Kidney (tissue), 13 donors: ENCODE measurements at regions not wholly inside any gene's neighbourhood (a gene's known extent, or its start where the extent isn't known, plus 50 kb on each side); places are given as distances from the start of the nearest gene placed in this dataset.

Source experiments
- DNase-seq, 5 donors: peaks; one replicate each; pipeline ENCODE4 v3.0.0-alpha.2; 2013 to 2020
- FAIRE-seq: peaks from 2 replicates; lab custom pipeline; 2012; peaks lifted over from hg19 to GRCh38; lab: Jason Lieb, UNC
- H3K27ac ChIP-seq, 2 donors: one replicate each; pipeline ENCODE4 v1.7.0; 2013; ENCODE audit warnings: low read depth in 2 of 2, low read length in 2 of 2, inconsistent platforms in 1 of 2
- H3K27me3 ChIP-seq: one replicate; pipeline ENCODE4 v1.7.1; 2013; ENCODE audit warnings: low read length, inconsistent platforms; ENCODE audit not compliant: control insufficient read depth, insufficient read depth
- H3K36me3 ChIP-seq, 3 donors: one replicate each; pipeline versions ENCODE4 v1.7.0 to v1.7.1; 2013; ENCODE audit warnings: low read length in 3 of 3, control low read depth in 1 of 3, inconsistent platforms in 1 of 3; ENCODE audit not compliant: insufficient read depth in 3 of 3, control insufficient read depth in 2 of 3
- H3K4me1 ChIP-seq, 3 donors: one replicate each; pipeline versions ENCODE4 v1.7.0 to v1.7.1; 2013; ENCODE audit warnings: low read length in 3 of 3, inconsistent platforms in 1 of 3, low read depth in 1 of 3; ENCODE audit not compliant: control insufficient read depth in 2 of 3, insufficient read depth in 2 of 3
- H3K4me3 ChIP-seq, 3 donors: one replicate each; pipeline versions ENCODE4 v1.7.0 to v1.8.1; 2013; ENCODE audit warnings: low read length in 3 of 3, control low read depth in 1 of 3, inconsistent platforms in 1 of 3
- H3K9ac ChIP-seq, 3 donors: one replicate each; pipeline versions ENCODE4 v1.7.0 to v1.7.1; 2013; ENCODE audit warnings: low read length in 3 of 3, control low read depth in 1 of 3, inconsistent platforms in 1 of 3
- H3K9me3 ChIP-seq, 3 donors: one replicate each; pipeline versions ENCODE4 v1.7.0 to v1.7.1; 2013; ENCODE audit warnings: low read length in 3 of 3, control low read depth in 1 of 3, inconsistent platforms in 1 of 3; ENCODE audit not compliant: control insufficient read depth in 2 of 3, insufficient read depth in 1 of 3
- intact Hi-C: fragments of 100-400 bp; cut with DNase I; formaldehyde crosslinking; loops from one replicate; pipeline ENCODE4 v1.11.1; 2022
- TF ChIP-seq, protein P1 (sequence below): IDR thresholded peaks from 3 replicates; pipeline ENCODE4 v1.5.1; 2012; ENCODE audit warnings: mild to moderate bottlenecking, moderate library complexity, borderline replicate concordance; ENCODE audit not compliant: insufficient read depth; ENCODE audit errors: extremely low read depth
- donor health status: control.
- donor health status: control.
- donor health status: control.
- donor health status: control.
- donor health status: control.
- donor health status: DM: yes; HTN: yes; CAD: no.
- donor health status: Normal renal cell carcinoma (clear cell type).

DNA sequence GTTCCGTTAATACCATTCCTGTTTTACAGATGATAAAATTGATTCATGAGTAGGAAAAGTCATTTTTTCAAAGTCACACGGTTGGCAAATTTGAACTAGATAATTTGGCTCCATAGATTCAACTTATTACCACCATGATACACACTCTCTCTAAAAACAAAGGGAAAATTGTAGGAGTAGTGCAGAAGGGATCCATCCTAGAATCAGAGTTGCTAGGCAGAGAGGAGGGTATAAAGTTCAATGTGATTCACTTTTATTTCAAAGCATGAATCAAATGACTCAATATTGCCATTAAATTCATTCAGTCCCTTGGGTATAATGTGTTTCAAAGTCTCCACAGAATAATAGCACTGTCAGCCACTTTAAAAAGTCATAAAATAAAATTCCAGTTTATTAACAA is 747.2 kb upstream of the ACO1 start:
- Histone ChIP-seq H3K27ac (no peak overlapping the region), H3K27me3 (no peaks in the 10 kb centered on the region), H3K9me3 (no peaks in the 10 kb centered on the region), H3K4me3 (no peak overlapping the region), H3K9ac (no peak overlapping the region), H3K36me3 (no peaks in the 10 kb centered on the region), H3K4me1 (no peaks in the 10 kb centered on the region)
- TF ChIP-seq, protein P1, sequence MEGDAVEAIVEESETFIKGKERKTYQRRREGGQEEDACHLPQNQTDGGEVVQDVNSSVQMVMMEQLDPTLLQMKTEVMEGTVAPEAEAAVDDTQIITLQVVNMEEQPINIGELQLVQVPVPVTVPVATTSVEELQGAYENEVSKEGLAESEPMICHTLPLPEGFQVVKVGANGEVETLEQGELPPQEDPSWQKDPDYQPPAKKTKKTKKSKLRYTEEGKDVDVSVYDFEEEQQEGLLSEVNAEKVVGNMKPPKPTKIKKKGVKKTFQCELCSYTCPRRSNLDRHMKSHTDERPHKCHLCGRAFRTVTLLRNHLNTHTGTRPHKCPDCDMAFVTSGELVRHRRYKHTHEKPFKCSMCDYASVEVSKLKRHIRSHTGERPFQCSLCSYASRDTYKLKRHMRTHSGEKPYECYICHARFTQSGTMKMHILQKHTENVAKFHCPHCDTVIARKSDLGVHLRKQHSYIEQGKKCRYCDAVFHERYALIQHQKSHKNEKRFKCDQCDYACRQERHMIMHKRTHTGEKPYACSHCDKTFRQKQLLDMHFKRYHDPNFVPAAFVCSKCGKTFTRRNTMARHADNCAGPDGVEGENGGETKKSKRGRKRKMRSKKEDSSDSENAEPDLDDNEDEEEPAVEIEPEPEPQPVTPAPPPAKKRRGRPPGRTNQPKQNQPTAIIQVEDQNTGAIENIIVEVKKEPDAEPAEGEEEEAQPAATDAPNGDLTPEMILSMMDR, result no peak
- intact Hi-C loops, result no loop called here
- FAIRE-seq (no peak), DNase-seq (no peak)

DNA sequence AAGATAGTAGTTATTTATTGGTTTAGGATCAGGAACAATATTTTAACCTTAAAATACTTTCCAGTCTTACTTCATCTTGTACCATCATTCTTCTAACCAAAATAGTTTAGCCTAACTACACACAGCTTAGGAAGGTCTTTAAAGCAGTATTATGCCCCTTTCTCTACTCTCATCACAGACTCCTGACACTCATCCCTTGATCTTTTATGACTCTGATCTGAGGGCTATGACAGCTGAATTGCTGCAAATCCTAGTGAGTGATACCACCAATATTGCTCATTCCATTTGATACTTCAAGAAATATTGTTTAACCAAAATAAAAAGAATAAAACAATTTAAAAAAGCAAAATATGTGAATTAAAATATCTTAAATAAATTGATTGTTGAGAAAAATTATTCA is 746.6 kb upstream of the ACO1 start:
- Histone ChIP-seq H3K4me1 (no peaks in the 10 kb centered on the region), H3K4me3 (no peak overlapping the region), H3K27ac (no peak overlapping the region), H3K36me3 (no peaks in the 10 kb centered on the region), H3K9ac (no peak overlapping the region), H3K27me3 (no peaks in the 10 kb centered on the region), H3K9me3 (no peaks in the 10 kb centered on the region)
- TF ChIP-seq, protein P1, result no peak
- intact Hi-C loops, result no loop called here
- no peak for FAIRE-seq
- no peak for DNase-seq

DNA sequence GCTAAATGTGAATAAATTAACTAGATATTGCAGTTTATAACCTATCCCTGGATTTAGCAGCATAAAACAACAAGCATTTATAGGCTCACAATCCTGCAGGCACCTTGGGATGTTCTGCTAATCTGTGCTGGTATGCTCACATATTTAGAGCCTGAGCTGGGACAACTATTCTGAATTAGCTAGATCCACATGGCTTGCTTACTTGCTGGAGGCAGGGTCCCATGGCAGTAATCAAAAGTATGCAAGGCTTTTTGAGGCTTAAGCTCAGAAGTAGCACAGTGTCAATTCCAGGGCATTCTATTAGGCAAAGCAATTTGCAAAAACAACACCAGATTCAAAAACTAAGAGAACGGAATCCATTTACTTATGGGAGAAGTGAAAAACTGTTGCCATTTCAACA is 745.0 kb upstream of the ACO1 start:
- Histone ChIP-seq H3K36me3 (no peaks in the 10 kb centered on the region), H3K4me1 (no peaks in the 10 kb centered on the region), H3K9me3 (no peaks in the 10 kb centered on the region), H3K9ac (no peak overlapping the region), H3K27me3 (no peaks in the 10 kb centered on the region), H3K4me3 (no peak overlapping the region), H3K27ac (no peak overlapping the region)
- TF ChIP-seq, protein P1, result no peak
- FAIRE-seq, result no peak
- intact Hi-C loops, result no loop called here
- no peak for DNase-seq

DNA sequence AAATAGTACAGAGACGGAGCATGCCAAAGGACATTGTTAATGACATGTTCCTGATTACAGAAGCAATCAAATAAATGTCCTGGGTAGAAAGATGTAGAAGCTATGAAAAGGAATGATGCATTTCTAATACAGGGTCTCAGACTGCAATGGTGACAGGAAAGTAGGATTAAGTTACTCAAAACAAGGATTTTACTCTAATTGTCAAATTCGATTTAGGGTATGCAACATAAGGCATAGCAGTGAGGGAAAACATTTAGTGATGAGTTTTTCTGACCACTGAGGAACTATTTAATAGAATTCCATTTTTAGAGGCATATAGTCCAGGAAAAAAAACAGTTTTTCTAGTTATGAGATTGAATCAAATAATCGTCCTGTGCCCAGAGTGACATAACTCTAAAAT is 715.1 kb upstream of the ACO1 start:
- no peak for FAIRE-seq
- intact Hi-C loops, result no loop called here

More for the DNA sequence above, 715.1 kb upstream of the ACO1 start:
- Histone ChIP-seq H3K9ac (no peak overlapping the region), H3K27me3 (no peaks in the 10 kb centered on the region), H3K9me3 (no peaks in the 10 kb centered on the region), H3K27ac (no peak overlapping the region), H3K4me3 (no peak overlapping the region), H3K36me3 (no peaks in the 10 kb centered on the region), H3K4me1 (no peaks in the 10 kb centered on the region)
- TF ChIP-seq, protein P1, result no peak
- DNase-seq, result no peak
